H1 (cell line): ENCODE measurements at regions not wholly inside any gene's neighbourhood (a gene's known extent, or its start where the extent isn't known, plus 50 kb on each side); places are given as distances from the start of the nearest gene placed in this dataset.

Experiments
- HDAC2 ChIP-seq, 2 experiments: fragments of 300-600 bp in 1 of 2; sonication (generic) in 1 of 2; IDR thresholded peaks; 2 replicates each; pipeline ENCODE4 v1.6.1; 2011 to 2012; ENCODE audit warnings: low read depth in 2 of 2, low read length in 2 of 2, mild to moderate bottlenecking in 2 of 2, moderate library complexity in 2 of 2, borderline replicate concordance in 1 of 2, inconsistent platforms in 1 of 2
- JUND ChIP-seq: IDR thresholded peaks from 2 replicates; pipeline ENCODE4 v1.6.1; 2011; ENCODE audit warnings: mild to moderate bottlenecking, improper control_type of control experiment, low read length
- KDM1A ChIP-seq: fragments of 200-600, 300-600 bp; sonication (generic); IDR thresholded peaks from 2 replicates; pipeline ENCODE4 v1.7.1; 2016; ENCODE audit warnings: mild to moderate bottlenecking, low read length, borderline replicate concordance
- NRF1 ChIP-seq: IDR thresholded peaks from 2 replicates; pipeline ENCODE4 v1.6.1; 2011; ENCODE audit warnings: mild to moderate bottlenecking, low read depth, low read length, improper control_type of control experiment
- POLR2A ChIP-seq, 2 experiments: IDR thresholded peaks; 1 replicate in 1 of 2; 2 replicates in 1 of 2; pipeline ENCODE4 v1.6.1; 2011; ENCODE audit warnings: low read depth in 2 of 2, low read length in 2 of 2, mild to moderate bottlenecking in 2 of 2; ENCODE audit errors: control extremely low read depth in 1 of 2
- SP1 ChIP-seq: IDR thresholded peaks from 2 replicates; pipeline ENCODE4 v1.6.1; 2011; ENCODE audit warnings: low read depth, low read length
- TEAD4 ChIP-seq: IDR thresholded peaks from 2 replicates; pipeline ENCODE4 v1.6.1; 2012; ENCODE audit warnings: low read depth, low read length, inconsistent platforms, mixed read lengths
- TF ChIP-seq, protein P1 (sequence below), 3 experiments: IDR thresholded peaks; 1 replicate in 2 of 3; 2 replicates in 1 of 3; pipeline versions ENCODE4 v1.5.1 to v1.6.1; 2011; ENCODE audit warnings: low read length in 3 of 3, mild to moderate bottlenecking in 3 of 3, inconsistent platforms in 2 of 3, low read depth in 1 of 3, moderate library complexity in 1 of 3; ENCODE audit not compliant: insufficient read depth in 1 of 3; ENCODE audit errors: control extremely low read depth in 1 of 3

DNA sequence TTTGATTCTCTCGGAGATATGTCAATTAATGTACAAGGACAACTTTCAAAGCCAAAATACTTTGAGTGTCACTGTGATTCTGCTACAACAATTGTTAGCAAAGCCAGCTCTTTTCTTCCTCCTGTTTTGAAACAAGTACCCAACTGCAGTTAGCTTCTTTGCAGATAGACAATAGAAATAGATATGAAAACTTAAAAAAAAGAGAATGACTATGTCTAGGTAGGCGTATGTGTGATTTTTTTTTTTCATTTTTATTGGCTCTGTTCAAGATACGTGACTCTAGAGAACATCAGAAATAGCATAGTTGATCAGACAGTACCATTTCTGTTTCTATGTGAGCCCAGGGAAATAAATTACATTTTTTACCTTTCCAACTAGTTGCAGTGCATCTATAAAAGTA lies 142.9 kb upstream of the CNTN4 start:
- TF ChIP-seq POLR2A (IDR thresholded peaks at IDR 0.05; ENCODE audit: control extremely low read depth in 1 of 2, low read depth in 2 of 2, low read length in 2 of 2): no peak
- no peak for TF ChIP-seq HDAC2 (IDR thresholded peaks at IDR 0.05; ENCODE audit: borderline replicate concordance in 1 of 2, low read depth in 2 of 2, low read length in 2 of 2)
- TF ChIP-seq, protein P1, sequence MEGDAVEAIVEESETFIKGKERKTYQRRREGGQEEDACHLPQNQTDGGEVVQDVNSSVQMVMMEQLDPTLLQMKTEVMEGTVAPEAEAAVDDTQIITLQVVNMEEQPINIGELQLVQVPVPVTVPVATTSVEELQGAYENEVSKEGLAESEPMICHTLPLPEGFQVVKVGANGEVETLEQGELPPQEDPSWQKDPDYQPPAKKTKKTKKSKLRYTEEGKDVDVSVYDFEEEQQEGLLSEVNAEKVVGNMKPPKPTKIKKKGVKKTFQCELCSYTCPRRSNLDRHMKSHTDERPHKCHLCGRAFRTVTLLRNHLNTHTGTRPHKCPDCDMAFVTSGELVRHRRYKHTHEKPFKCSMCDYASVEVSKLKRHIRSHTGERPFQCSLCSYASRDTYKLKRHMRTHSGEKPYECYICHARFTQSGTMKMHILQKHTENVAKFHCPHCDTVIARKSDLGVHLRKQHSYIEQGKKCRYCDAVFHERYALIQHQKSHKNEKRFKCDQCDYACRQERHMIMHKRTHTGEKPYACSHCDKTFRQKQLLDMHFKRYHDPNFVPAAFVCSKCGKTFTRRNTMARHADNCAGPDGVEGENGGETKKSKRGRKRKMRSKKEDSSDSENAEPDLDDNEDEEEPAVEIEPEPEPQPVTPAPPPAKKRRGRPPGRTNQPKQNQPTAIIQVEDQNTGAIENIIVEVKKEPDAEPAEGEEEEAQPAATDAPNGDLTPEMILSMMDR (IDR thresholded peaks at IDR 0.05; ENCODE audit: control extremely low read depth in 1 of 3, insufficient read depth in 1 of 3, low read depth in 1 of 3, low read length in 3 of 3): no peak
- no peak for TF ChIP-seq SP1
- no peak for TF ChIP-seq NRF1
- TF ChIP-seq KDM1A: no peak
- no peak for TF ChIP-seq TEAD4
- TF ChIP-seq JUND: no peak
